Parathyroid adenoma (tissue), 2 donors: ENCODE measurements at regions not wholly inside any gene's neighbourhood (a gene's known extent, or its start where the extent isn't known, plus 50 kb on each side); places are given as distances from the start of the nearest gene placed in this dataset.

ENCODE experiments used
- H2AFZ ChIP-seq: fragments of 300-600 bp; sonication (generic); one replicate; pipeline ENCODE4 v1.7.0; 2017; ENCODE audit warnings: antibody characterized with exemption, mild to moderate bottlenecking
- H3K27ac ChIP-seq: fragments of 300-600 bp; sonication (generic); one replicate; pipeline ENCODE4 v1.7.0; 2017
- H3K27me3 ChIP-seq: fragments of 300-600 bp; sonication (generic); one replicate; pipeline ENCODE4 v1.7.0; 2017; ENCODE audit warnings: low read length; ENCODE audit not compliant: control insufficient read depth, insufficient read depth
- H3K36me3 ChIP-seq: fragments of 300-600 bp; sonication (generic); one replicate; pipeline ENCODE4 v1.7.0; 2017; ENCODE audit warnings: low read length; ENCODE audit not compliant: control insufficient read depth, insufficient read depth
- H3K4me1 ChIP-seq: fragments of 300-600 bp; sonication (generic); one replicate; pipeline ENCODE4 v1.7.0; 2017; ENCODE audit warnings: control low read depth
- H3K4me2 ChIP-seq: fragments of 300-600 bp; sonication (generic); one replicate; pipeline ENCODE4 v1.7.0; 2017; ENCODE audit warnings: low read length
- H3K4me3 ChIP-seq: fragments of 300-600 bp; sonication (generic); one replicate; pipeline ENCODE4 v1.7.0; 2017; ENCODE audit warnings: low read depth, low read length
- H3K79me2 ChIP-seq: fragments of 300-600 bp; sonication (generic); one replicate; pipeline ENCODE4 v1.7.0; 2017; ENCODE audit warnings: control low read depth
- H3K9ac ChIP-seq: fragments of 300-600 bp; sonication (generic); one replicate; pipeline ENCODE4 v1.7.0; 2017; ENCODE audit warnings: mild to moderate bottlenecking
- H3K9me3 ChIP-seq: fragments of 300-600 bp; sonication (generic); one replicate; pipeline ENCODE4 v1.7.0; 2017; ENCODE audit warnings: low read length; ENCODE audit not compliant: control insufficient read depth
- CTCF ChIP-seq: fragments of 300-600 bp; sonication (generic); IDR thresholded peaks from one replicate; pipeline ENCODE4 v1.7.0; 2017; ENCODE audit warnings: antibody characterized with exemption, mild to moderate bottlenecking
- donor health status: primary hyperparathyroidism.

GRCh38 chr4:53779025-53779424, 187.7 kb upstream of the LNX1 start:
- H3K27me3 ChIP-seq, result no peaks in the 10 kb centered on the region
- H3K4me3 ChIP-seq, result no peak overlapping the region
- H3K27ac ChIP-seq, result no peak overlapping the region
- no peak overlapping the region for H3K9ac ChIP-seq
- no peak overlapping the region for H3K4me2 ChIP-seq
- H3K4me1 ChIP-seq, result no peaks in the 10 kb centered on the region
- no peak for TF ChIP-seq CTCF
- no peaks in the 10 kb centered on the region for H3K9me3 ChIP-seq
- no peak overlapping the region for H2AFZ ChIP-seq
- H3K36me3 ChIP-seq, result no peaks in the 10 kb centered on the region
- no peaks in the 10 kb centered on the region for H3K79me2 ChIP-seq

- Histone ChIP-seq H3K9me3 (no peaks in the 10 kb centered on the region), H3K4me3 (no peak overlapping the region), H3K9ac (no peak overlapping the region), H3K27ac (no peak overlapping the region), H3K36me3 (no peaks in the 10 kb centered on the region), H2AFZ (no peak overlapping the region), H3K4me1 (no peaks in the 10 kb centered on the region), H3K27me3 (no peaks in the 10 kb centered on the region), H3K79me2 (no peaks in the 10 kb centered on the region), H3K4me2 (no peak overlapping the region)
- TF ChIP-seq CTCF, result no peak
Measured at GRCh38 chr4:53778155-53778554, 186.9 kb upstream of the LNX1 start.

GRCh38 chr4:53777244-53777984, 186.1 kb upstream of the LNX1 start:
- Histone ChIP-seq H2AFZ (no peak overlapping the region), H3K27me3 (no peaks in the 10 kb centered on the region), H3K79me2 (no peaks in the 10 kb centered on the region), H3K4me2 (no peak overlapping the region), H3K9ac (no peak overlapping the region), H3K27ac (no peak overlapping the region), H3K4me1 (no peaks in the 10 kb centered on the region), H3K36me3 (no peaks in the 10 kb centered on the region), H3K9me3 (no peaks in the 10 kb centered on the region), H3K4me3 (no peak overlapping the region)
- no peak for TF ChIP-seq CTCF

GRCh38 chr4:53776141-53776540, 184.9 kb upstream of the LNX1 start:
- Histone ChIP-seq H3K9me3 (no peaks in the 10 kb centered on the region), H3K4me1 (no peaks in the 10 kb centered on the region), H3K4me2 (no peak overlapping the region), H3K79me2 (no peaks in the 10 kb centered on the region), H3K9ac (no peak overlapping the region), H2AFZ (no peak overlapping the region), H3K36me3 (no peaks in the 10 kb centered on the region), H3K27me3 (no peaks in the 10 kb centered on the region), H3K27ac (no peak overlapping the region), H3K4me3 (no peak overlapping the region)
- TF ChIP-seq CTCF, result no peak

GRCh38 chr4:53775381-53775780, 184.1 kb upstream of the LNX1 start:
- Histone ChIP-seq H3K4me1 (no peaks in the 10 kb centered on the region), H3K36me3 (no peaks in the 10 kb centered on the region), H3K27me3 (no peaks in the 10 kb centered on the region), H3K79me2 (no peaks in the 10 kb centered on the region), H3K9me3 (no peaks in the 10 kb centered on the region), H3K9ac (no peak overlapping the region), H2AFZ (no peak overlapping the region), H3K27ac (no peak overlapping the region), H3K4me2 (no peak overlapping the region), H3K4me3 (no peak overlapping the region)
- no peak for TF ChIP-seq CTCF
